GM18499 (cell line): ENCODE measurements at regions not wholly inside any gene's neighbourhood (a gene's known extent, or its start where the extent isn't known, plus 50 kb on each side); places are given as distances from the start of the nearest gene placed in this dataset.

Experiments used
- ATAC-seq: cut with Tn5 transposase; IDR thresholded peaks from one replicate; pipeline ENCODE4 v1.9.1; 2021; ENCODE audit warnings: moderate number of reproducible peaks; ENCODE audit not compliant: insufficient read depth, unreplicated experiment

GRCh38 chr2:134128746-134129145 lies 125.1 kb upstream of the MGAT5 start:
- no peak for ATAC-seq

DNA sequence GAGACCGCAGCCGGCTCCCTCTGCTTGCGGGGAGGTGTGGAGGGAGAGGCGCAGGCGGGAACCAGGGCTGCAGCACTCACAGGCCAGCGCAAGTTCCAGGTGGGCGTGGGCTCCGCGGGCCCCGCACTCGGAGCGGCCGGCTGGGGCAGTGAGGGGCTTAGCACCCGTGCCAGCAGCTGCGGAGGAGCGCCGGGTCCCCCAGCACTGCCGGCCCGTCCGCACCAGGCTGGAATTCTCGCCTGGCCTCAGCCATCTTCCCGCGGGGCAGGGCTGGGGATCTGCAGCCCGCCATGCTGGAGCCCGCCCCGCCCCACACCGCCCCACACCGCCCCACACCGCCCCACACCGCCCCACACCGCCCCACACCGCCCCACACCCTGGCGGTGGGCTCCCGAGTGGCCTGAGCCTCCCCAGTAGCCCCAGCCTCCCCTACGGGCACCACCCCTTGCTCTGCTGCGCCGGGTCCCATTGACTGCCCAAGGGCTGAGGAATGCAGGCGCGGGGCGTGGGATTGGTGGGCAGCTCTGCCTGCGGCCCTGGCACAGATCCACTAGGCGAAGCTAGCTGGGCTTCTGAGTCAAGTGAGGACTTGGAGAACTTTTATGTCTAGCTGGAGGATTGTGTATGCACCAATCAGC lies 123.9 kb upstream of the MGAT5 start:
- no peak for ATAC-seq

GRCh38 chr2:134131681-134132489 lies 122.0 kb upstream of the MGAT5 start:
- no peak for ATAC-seq

DNA sequence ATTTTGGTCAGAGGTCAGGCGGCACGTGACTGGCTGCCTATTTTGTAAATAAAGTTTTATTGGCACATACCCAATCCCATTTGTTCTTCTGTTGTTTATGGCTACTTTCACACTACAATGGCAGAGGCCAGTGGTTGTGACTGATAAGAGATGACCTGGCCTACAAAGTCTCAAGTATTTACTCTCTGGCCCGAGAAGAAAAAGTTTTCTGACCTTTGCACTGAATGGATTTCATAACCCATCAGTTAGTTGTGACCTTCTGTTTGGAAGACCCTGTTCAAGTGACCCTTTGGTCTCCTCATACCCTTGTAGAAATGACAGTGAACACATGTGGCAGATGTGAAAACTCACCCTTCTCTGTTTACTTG lies 121.4 kb upstream of the MGAT5 start:
- ATAC-seq: no peak

DNA sequence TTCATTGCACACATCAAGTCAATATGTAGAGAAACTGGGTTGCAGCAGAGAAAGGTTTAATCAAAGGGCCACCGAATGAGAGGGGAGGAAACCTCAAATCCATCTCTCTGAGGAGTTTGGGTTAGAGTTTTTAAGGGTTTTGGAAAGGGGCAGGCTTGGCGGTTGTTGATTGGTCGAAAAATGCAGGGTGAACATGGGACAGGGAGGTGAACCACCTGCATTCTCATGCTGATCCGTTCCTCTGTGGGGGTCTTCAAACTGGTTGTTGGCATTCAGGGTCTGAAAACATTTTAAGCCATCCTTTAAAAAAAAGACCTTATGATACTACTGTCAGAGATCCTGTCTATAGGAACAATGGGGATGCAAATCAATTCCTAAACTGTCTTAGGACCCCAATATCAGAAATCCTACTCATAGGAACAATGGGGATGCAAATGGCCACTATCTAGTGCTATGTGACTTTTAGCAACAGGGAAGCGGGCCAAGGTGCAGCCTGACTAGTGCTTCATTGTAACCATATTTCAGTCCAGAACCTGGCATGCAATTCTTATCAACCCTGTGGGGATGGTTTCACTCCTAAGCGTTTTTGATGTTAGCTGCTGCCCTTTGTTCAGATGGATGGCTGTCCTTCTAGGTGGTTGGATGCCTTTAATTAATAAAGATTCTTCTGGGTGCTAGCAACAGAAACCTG lies 120.1 kb upstream of the MGAT5 start:
- ATAC-seq: no peak

- no peak for ATAC-seq
These were observed 119.6 kb upstream of the MGAT5 start for GRCh38 chr2:134134313-134134706.

- ATAC-seq: no peak
These were observed 119.0 kb upstream of the MGAT5 start for GRCh38 chr2:134134827-134135226.

DNA sequence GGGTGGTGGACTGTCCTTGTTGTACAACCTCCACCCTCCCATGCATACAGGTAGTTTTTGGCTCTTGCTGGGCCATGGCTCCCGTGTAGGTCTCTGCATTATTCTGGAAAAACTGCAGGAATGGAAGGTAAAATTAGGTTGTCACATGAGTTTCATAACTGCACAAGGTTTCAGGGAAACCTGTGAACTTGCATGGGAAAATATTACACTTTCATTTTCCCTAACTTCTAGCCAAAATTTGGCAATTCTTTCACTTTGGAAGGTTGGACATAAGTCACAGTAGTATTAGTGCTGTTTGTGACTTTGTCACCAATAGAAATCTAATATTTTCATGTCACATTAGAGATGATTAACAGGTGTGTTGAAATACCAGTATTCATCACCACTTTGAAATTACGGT lies 118.1 kb upstream of the MGAT5 start:
- no peak for ATAC-seq

- no peak for ATAC-seq
These were observed 117.1 kb upstream of the MGAT5 start for GRCh38 chr2:134136731-134137130.

- no peak for ATAC-seq
These were observed 116.7 kb upstream of the MGAT5 start for GRCh38 chr2:134137182-134137611.

- no peak for ATAC-seq
These were observed 115.8 kb upstream of the MGAT5 start for GRCh38 chr2:134138115-134138514.

DNA sequence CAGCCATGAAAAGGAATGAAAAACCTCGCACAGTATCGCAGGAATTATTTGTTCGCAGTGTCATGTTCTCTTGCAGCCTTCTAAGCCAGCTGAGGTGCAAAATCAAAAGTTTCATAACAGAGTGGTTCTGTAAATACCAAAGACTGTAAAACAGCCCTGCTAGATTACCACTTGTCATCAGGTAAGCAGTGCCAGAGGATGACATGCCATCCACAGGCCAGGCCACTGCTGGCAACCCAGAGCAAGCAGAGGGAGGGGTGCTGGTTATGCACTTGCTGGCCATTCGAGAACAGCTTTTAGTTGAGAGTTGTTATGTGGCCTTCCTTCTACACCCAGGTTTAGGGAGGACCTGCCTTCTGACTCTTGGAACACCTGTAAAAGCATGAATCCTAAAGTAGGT lies 114.3 kb upstream of the MGAT5 start:
- no peak for ATAC-seq

- ATAC-seq: no peak
These were observed 113.6 kb upstream of the MGAT5 start for GRCh38 chr2:134140251-134140661.

DNA sequence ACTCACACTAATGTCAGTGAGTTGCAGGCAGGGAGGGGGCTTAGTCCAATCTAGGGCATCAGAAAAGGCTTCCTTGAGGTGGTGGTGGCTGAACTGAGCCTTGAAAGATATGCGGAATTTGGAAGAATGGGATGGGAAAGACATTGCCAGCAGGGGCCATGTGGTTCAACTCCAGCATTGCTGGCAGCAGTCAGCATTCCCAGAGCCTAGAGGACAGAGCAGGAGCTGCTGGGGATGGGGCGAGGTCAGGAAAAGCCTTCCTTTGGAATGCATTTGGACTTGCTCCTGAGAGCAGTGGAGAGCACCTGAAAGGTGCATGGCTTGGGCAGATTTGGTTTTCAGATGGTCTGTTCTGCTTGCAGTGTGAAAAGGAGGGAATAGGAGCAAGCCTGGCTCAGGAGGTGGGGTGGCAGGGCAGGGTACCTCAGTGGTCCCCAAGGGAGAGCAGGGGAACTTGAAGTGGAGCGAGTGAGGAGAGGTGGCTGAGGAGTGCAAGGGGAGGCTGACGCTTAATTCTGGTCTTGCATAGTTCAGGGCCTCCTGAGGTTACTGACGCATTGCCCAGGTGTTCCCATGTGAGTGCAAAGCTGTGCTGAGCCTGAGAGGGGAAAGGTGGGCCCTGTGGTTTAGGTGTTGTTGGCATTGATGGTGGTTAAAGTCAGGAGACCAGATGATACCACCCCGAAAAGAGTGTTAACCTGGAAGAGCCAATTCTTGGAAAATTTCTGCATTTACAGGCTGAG lies 112.1 kb upstream of the MGAT5 start:
- ATAC-seq: no peak

- no peak for ATAC-seq
These were observed 111.5 kb upstream of the MGAT5 start for GRCh38 chr2:134142341-134142738.

DNA sequence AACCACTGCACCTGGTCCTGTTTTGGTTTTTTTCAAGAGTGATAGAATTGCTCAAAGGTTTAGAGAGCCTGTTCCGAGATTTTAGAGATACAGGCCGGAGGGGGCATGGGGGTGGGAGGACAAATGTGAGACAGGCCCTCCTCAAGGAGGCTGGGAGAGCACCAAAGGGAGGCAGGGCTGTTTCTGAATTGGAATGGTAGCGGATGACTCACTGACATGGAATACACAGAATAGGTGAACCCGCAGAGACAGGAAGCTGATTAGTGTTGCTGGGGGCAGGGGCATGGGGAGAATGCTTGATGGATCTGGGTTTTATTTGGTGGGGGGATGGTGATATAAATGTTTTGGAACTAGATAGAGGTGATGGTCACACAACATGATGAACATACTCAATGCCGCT lies 111.0 kb upstream of the MGAT5 start:
- no peak for ATAC-seq

- ATAC-seq: no peak
These were observed 110.3 kb upstream of the MGAT5 start for GRCh38 chr2:134143568-134143967.

GRCh38 chr2:134144081-134144596 lies 109.7 kb upstream of the MGAT5 start:
- no peak for ATAC-seq

DNA sequence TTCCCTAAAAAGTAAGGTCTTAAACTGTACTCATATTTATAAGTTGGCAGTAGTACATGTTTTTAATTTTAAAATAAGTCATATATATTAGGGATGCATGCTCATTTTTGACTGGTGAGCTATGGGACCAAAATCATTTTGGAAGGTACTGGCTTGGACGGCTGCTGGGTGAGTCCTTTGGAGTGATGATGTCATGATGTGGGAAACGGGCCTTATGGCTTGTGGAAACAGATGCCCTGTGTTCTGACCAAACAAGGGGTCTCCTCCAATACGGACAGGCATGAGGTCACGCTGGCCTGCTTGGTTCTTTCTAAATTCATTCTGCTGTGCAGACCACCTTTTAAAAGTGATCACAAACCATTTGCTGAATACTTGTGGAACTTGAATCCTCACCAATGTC lies 109.2 kb upstream of the MGAT5 start:
- ATAC-seq: no peak

DNA sequence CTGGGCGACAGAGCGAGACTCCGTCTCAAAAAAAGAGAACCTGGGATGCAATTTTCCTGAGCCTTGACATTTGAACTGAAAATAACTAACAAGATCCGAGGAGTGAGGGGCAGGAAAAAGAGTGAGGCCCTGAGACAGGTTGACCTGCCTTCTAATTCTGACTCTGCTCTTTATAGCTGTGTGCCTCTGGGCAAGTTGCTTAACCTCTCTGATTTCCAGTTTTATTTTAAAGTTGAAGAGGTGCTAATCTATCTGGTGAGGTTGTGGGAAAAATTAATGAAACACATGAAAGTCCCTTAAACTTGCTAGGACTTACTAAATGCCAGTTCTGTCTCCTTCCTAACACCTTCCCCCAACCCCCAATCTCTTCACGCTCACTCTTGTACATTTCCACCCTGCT lies 108.4 kb upstream of the MGAT5 start:
- no peak for ATAC-seq

DNA sequence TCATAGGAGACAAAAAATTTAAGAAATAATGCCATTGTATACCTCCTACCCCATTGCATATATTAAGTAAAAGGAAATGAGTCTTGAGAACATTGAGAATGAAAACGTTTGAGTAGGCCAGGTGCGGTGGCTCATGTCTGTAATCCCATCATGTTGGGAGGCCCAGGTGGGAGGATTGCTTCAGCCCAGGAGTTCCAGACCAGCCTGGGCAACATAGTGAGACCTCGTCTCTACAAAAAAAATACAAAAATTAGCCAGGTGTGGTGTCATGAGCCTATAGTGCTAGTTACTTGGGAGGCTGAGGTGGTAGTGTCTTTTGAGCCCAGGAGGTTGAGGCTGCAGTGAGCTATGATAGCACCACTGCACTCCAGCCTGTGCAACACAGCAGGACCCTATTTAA lies 107.7 kb upstream of the MGAT5 start:
- no peak for ATAC-seq
